ENCODE measurements at regions not wholly inside any gene's neighbourhood (a gene's known extent, or its start where the extent isn't known, plus 50 kb on each side); places are given as distances from the start of the nearest gene placed in this dataset.

DNA sequence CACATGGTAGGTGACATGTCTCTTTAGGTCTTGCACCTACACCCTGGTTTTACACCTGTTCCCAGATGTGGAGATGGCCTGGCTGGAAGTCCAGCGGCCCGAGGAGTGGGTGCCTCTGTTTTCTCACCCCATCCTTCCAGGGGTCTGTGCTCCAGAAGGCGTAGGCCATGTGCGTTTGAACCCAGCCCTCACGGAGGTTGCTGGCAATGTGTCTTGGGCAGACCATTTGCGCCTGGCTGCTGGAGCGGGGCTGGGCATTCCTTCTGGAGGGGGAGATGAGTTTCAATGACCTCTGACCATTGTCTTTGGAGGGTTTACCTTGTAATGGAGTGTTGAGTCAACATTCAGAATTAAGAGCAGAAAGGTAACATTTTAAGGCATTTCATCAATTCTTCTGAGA is 54.8 kb upstream of the ZNF536 start:
- TF ChIP-seq, protein P1, sequence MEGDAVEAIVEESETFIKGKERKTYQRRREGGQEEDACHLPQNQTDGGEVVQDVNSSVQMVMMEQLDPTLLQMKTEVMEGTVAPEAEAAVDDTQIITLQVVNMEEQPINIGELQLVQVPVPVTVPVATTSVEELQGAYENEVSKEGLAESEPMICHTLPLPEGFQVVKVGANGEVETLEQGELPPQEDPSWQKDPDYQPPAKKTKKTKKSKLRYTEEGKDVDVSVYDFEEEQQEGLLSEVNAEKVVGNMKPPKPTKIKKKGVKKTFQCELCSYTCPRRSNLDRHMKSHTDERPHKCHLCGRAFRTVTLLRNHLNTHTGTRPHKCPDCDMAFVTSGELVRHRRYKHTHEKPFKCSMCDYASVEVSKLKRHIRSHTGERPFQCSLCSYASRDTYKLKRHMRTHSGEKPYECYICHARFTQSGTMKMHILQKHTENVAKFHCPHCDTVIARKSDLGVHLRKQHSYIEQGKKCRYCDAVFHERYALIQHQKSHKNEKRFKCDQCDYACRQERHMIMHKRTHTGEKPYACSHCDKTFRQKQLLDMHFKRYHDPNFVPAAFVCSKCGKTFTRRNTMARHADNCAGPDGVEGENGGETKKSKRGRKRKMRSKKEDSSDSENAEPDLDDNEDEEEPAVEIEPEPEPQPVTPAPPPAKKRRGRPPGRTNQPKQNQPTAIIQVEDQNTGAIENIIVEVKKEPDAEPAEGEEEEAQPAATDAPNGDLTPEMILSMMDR (conservative IDR thresholded peaks at IDR 0.05) = no peak
- no peak for TF ChIP-seq EZH2 (IDR thresholded peaks at IDR 0.05; ENCODE audit: low read depth)
